ENCODE measurements at regions not wholly inside any gene's neighbourhood (a gene's known extent, or its start where the extent isn't known, plus 50 kb on each side); places are given as distances from the start of the nearest gene placed in this dataset.

DNA sequence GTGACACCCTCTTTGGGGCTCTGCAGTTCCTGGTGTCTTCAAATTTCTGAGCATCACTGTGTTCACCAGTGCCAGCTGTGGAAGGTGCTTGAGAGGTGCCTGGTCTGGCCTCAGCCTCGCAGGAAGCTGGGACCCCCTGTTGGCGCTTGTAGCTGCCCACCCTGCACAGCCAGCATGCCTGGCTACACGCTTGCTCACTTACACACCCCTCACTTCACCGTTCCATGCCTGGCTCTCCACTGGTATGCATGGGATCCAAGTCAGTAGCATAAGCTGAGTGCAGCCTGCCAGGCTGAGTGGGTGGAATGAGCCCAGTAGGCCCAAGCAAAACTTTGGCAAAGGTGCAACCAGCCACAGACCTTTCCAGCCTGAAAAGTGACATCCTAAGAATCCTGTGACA lies 801.4 kb upstream of the PTPRD start:
- Mint-ChIP-seq H3K27ac (no peak overlapping the region), H3K36me3 (ENCODE audit: insufficient read depth in 2 of 2) (no peaks in the 10 kb centered on the region), H3K9me3 (peaks cover 4% of the 10 kb centered on the region in 2 donors), H3K4me1 (ENCODE audit: low read depth) (no peaks in the 10 kb centered on the region), H3K27me3 (ENCODE audit: low read depth) (no peaks in the 10 kb centered on the region), H3K4me3 (no peak overlapping the region)
- no peak for DNase-seq
- ATAC-seq (replicated peaks in 1 of 2): no peak

DNA sequence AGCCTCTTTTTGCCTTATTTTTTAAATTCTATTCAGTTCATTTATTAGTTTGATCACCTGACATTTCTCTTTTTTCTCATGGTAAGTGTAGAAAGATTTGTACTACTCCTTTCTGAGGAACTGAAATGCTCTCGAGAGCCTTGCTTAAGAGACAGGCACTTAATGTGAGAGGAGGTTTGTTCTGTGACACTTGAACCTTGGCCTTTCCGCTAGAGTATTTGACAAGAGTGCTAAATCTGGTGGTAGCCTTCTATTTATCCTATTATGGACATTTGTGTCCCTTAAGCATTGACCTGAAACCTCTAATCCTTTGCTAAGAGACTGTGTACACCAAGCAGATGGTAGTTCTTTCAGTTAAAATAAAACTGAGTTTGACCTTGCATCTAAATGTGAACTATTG lies 805.0 kb upstream of the PTPRD start:
- ATAC-seq (replicated peaks in 1 of 2): no peak
- Mint-ChIP-seq H3K27ac (no peak overlapping the region), H3K27me3 (ENCODE audit: low read depth) (no peaks in the 10 kb centered on the region), H3K4me1 (ENCODE audit: low read depth) (no peaks in the 10 kb centered on the region), H3K36me3 (ENCODE audit: insufficient read depth in 2 of 2) (no peaks in the 10 kb centered on the region), H3K4me3 (no peak overlapping the region), H3K9me3 (peaks cover 6% of the 10 kb centered on the region in 2 donors)
- DNase-seq: no peak

- Mint-ChIP-seq H3K27me3 (ENCODE audit: low read depth) (no peaks in the 10 kb centered on the region), H3K27ac (no peak overlapping the region), H3K4me3 (no peak overlapping the region), H3K36me3 (ENCODE audit: insufficient read depth in 2 of 2) (no peaks in the 10 kb centered on the region), H3K9me3 (peaks cover 8 to 15% of the 10 kb centered on the region in 2 donors), H3K4me1 (ENCODE audit: low read depth) (no peaks in the 10 kb centered on the region)
- DNase-seq (no peak), ATAC-seq (replicated peaks in 1 of 2) (no peak)
Measured at GRCh38 chr9:11431490-11431889, 818.7 kb upstream of the PTPRD start.

DNA sequence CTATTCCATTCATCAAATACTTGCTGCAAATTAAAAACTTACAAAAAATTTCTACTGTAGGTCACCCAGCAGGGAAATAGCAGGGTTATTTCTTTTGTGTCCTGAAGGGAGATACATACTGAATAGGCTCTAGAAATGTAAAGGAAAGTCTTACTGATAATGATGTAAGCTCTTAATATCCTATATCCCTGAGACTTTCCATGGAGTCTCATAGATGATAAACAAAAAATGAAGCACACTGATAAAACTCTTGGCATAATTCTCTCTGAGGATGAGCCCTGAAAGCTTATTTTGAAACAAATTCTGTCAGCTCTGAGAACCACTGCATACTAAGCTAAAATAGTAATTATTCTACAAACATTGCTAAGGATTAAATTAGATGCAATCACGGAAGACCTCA lies 819.6 kb upstream of the PTPRD start:
- no peak for DNase-seq
- Mint-ChIP-seq H3K4me3 (no peak overlapping the region), H3K27ac (no peak overlapping the region), H3K27me3 (ENCODE audit: low read depth) (no peaks in the 10 kb centered on the region), H3K36me3 (ENCODE audit: insufficient read depth in 2 of 2) (no peaks in the 10 kb centered on the region), H3K4me1 (ENCODE audit: low read depth) (no peaks in the 10 kb centered on the region), H3K9me3 (peaks cover 7 to 14% of the 10 kb centered on the region in 2 donors)
- no peak for ATAC-seq (replicated peaks in 1 of 2)

- H3K9me3 Mint-ChIP-seq: peaks cover 15 to 21% of the 10 kb centered on the region in 2 donors
- peaks cover 2% of the 10 kb centered on the region in 2 donors for H3K36me3 Mint-ChIP-seq (ENCODE audit: insufficient read depth in 2 of 2)
- no peak overlapping the region for H3K4me3 Mint-ChIP-seq
- no peaks in the 10 kb centered on the region for H3K27me3 Mint-ChIP-seq (ENCODE audit: low read depth)
- no peaks in the 10 kb centered on the region for H3K4me1 Mint-ChIP-seq (ENCODE audit: low read depth)
- DNase-seq: no peak
- ATAC-seq (replicated peaks in 1 of 2): no peak
- no peak overlapping the region for H3K27ac Mint-ChIP-seq
Measured at GRCh38 chr9:11443631-11444030, 830.8 kb upstream of the PTPRD start.

DNA sequence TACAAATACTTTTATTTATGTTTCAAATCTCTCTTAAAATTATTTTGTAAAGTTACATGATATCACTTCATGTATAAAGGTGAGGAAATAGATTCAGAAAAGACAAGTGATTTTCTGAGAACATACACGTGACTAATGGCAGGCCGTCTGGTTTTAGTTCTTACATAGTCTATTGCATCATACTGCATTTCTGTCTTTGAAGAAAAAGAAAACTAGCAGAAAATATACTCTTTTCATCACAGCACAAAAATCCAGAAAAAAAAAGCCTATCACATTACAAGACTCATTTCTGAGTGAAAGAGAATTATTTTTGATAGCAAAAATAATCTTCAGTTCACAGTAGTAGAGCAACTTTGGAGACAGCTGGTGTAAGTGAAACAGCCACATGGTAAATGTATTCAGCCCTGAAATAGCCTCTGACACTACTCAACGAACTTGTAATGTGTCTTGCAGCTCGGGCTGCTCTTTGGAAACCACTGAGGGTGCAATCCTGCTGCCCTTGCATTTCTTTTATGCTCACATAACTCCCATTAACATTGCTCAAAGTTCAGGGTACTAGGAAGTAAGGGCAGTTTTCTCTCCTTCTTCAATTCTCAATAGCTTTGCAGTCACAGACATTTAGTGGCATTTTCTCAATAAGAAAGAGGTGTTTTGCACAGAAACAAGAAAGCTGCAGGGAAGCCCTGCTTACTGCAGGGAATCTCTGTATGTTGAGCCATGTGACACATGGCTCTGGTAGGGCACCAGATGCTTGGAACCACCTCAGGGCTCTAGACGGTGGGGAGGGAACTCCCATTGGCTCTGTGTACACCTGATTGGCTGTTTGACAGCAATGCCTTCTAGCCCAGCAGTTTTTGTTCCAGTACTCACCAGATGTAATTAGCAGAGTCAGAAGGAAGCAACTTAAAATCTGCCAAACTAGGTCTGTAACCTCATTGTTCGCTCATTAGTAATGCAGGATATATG lies 845.3 kb upstream of the PTPRD start:
- Mint-ChIP-seq H3K4me1 (ENCODE audit: low read depth) (no peaks in the 10 kb centered on the region), H3K27me3 (ENCODE audit: low read depth) (no peaks in the 10 kb centered on the region), H3K4me3 (no peak overlapping the region), H3K36me3 (ENCODE audit: insufficient read depth in 2 of 2) (no peaks in the 10 kb centered on the region), H3K9me3 (peaks cover 0 to 2% of the 10 kb centered on the region in 2 donors), H3K27ac (no peak overlapping the region)
- DNase-seq: no peak
- no peak for ATAC-seq (replicated peaks in 1 of 2)

DNA sequence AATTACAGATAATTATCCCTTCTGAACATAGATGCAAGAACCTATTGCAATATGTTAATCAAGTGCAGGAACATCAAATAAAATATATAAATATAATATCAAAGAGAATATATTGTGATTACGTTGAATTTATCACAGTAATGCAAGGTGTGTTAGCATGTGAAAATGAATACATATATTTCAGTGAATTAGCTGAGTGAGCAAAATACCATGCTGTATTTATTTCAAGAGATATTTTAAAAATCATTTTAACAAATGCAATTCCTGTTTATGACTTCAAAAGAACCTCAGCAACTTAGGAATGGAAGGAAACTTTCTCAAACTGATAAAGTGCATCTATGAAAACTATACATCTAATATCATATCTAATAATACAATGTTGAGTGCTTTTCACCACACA lies 856.9 kb upstream of the PTPRD start:
- Mint-ChIP-seq H3K4me3 (no peak overlapping the region), H3K4me1 (ENCODE audit: low read depth) (no peaks in the 10 kb centered on the region), H3K9me3 (peaks cover 2 to 5% of the 10 kb centered on the region in 2 donors), H3K27ac (no peak overlapping the region), H3K27me3 (ENCODE audit: low read depth) (no peaks in the 10 kb centered on the region), H3K36me3 (ENCODE audit: insufficient read depth in 2 of 2) (no peaks in the 10 kb centered on the region)
- no peak for ATAC-seq (replicated peaks in 1 of 2)
- DNase-seq: no peak

DNA sequence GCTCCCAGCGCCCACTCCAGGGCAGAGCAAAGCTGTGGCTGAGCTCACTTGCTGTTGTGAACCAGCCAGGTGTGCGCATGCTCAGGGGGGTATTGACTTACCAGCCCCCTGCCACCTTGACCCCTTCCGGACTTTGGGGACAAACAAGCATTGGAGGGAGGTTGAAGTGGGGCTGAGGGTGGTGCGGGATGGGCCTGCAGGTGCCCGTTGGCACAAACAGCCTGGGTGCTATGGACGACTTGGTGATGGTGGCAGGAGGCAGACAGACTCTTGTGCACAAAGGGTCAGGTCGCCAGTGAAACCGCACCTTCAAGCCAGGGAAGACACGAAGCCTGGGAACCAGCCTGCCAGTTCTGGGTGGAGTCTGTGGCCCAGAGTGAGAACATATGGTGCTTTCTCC lies 858.5 kb upstream of the PTPRD start:
- H3K27ac Mint-ChIP-seq: no peak overlapping the region
- no peak overlapping the region for H3K4me3 Mint-ChIP-seq
- H3K4me1 Mint-ChIP-seq (ENCODE audit: low read depth): no peaks in the 10 kb centered on the region
- peaks cover 3 to 6% of the 10 kb centered on the region in 2 donors for H3K9me3 Mint-ChIP-seq
- no peaks in the 10 kb centered on the region for H3K27me3 Mint-ChIP-seq (ENCODE audit: low read depth)
- no peaks in the 10 kb centered on the region for H3K36me3 Mint-ChIP-seq (ENCODE audit: insufficient read depth in 2 of 2)
- no peak for ATAC-seq (replicated peaks in 1 of 2)
- DNase-seq: no peak

DNA sequence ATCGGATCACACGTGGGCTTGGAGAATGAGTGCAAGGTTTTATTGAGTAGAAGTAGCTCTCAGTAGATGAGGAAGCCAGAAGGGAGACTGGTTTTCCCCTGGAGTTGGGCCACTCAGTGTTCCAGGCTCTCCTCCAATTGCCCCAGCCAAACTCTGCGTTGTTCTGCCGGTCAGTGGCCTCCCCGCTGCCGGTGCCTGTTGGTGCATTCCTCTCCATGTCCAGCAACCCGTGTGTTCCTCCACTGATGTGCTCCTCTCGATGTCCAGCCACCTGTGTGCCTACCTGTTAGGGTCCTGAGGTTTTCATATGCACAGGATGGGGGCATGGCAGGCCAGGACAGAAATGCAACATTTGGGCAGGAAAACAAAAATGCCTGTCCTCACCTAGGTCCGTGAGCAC lies 888.0 kb upstream of the PTPRD start:
- Mint-ChIP-seq H3K4me3 (no peak overlapping the region), H3K27me3 (ENCODE audit: low read depth) (no peaks in the 10 kb centered on the region), H3K27ac (no peak overlapping the region), H3K36me3 (ENCODE audit: insufficient read depth in 2 of 2) (peaks cover 2 to 4% of the 10 kb centered on the region in 2 donors), H3K9me3 (peaks cover 9 to 16% of the 10 kb centered on the region in 2 donors), H3K4me1 (ENCODE audit: low read depth) (no peaks in the 10 kb centered on the region)
- DNase-seq (no peak), ATAC-seq (replicated peaks in 1 of 2) (no peak)

GRCh38 chr9:11506980-11507379 lies 894.2 kb upstream of the PTPRD start:
- no peak overlapping the region for H3K4me3 Mint-ChIP-seq
- H3K4me1 Mint-ChIP-seq (ENCODE audit: low read depth): no peaks in the 10 kb centered on the region
- DNase-seq (no peak), ATAC-seq (replicated peaks in 1 of 2) (no peak)
- no peak overlapping the region for H3K27ac Mint-ChIP-seq
- H3K36me3 Mint-ChIP-seq (ENCODE audit: insufficient read depth in 2 of 2): no peaks in the 10 kb centered on the region
- peaks cover 11 to 19% of the 10 kb centered on the region in 2 donors for H3K9me3 Mint-ChIP-seq
- H3K27me3 Mint-ChIP-seq (ENCODE audit: low read depth): no peaks in the 10 kb centered on the region

DNA sequence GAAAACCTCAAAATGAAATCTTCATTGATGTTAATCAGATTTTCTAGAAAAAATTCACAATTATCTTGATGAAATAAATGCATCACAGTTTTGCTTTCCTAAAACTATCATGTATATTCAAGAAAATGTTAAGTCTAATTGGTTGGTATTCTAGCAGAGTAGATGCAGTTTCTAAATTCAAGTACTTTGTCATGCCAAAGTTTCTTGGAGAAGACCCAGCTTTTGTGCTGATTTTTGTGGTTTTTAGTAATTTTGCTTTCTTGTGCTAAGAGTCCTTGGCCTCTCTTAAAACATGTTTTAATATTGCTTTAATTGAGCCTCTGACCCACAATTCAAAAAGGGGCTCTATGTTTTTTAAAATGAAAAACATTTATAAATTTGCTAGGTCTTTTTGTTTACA lies 924.8 kb upstream of the PTPRD start:
- no peak for DNase-seq
- no peak overlapping the region for H3K27ac Mint-ChIP-seq
- no peaks in the 10 kb centered on the region for H3K4me1 Mint-ChIP-seq (ENCODE audit: low read depth)
- ATAC-seq (replicated peaks in 1 of 2): no peak
- no peaks in the 10 kb centered on the region for H3K27me3 Mint-ChIP-seq (ENCODE audit: low read depth)
- no peak overlapping the region for H3K4me3 Mint-ChIP-seq
- peaks cover 2 to 5% of the 10 kb centered on the region in 2 donors for H3K9me3 Mint-ChIP-seq
- H3K36me3 Mint-ChIP-seq (ENCODE audit: insufficient read depth in 2 of 2): no peaks in the 10 kb centered on the region

DNA sequence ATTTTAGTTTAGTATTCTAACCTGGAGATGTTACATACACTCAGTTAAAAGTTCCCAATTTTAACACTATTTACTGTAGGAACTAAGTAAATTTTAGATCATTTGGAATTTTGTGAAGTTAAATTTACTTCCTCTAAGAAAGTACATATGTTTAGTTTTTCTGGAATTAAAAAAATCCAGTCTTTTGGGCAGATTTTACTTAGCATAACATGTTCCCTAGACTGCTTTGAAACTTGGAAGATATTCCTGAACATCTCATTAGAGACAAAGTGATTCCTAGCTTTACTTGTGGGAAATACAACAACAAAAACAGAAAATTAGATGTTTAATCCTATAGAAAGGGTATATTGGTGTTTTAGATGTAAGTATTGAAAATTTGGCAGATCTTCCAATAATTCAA lies 930.0 kb upstream of the PTPRD start:
- H3K27me3 Mint-ChIP-seq (ENCODE audit: low read depth): no peaks in the 10 kb centered on the region
- no peak overlapping the region for H3K4me3 Mint-ChIP-seq
- no peaks in the 10 kb centered on the region for H3K4me1 Mint-ChIP-seq (ENCODE audit: low read depth)
- no peak for DNase-seq
- no peaks in the 10 kb centered on the region for H3K36me3 Mint-ChIP-seq (ENCODE audit: insufficient read depth in 2 of 2)
- H3K27ac Mint-ChIP-seq: no peak overlapping the region
- H3K9me3 Mint-ChIP-seq: peaks cover 3 to 4% of the 10 kb centered on the region in 2 donors
- ATAC-seq (replicated peaks in 1 of 2): no peak

DNA sequence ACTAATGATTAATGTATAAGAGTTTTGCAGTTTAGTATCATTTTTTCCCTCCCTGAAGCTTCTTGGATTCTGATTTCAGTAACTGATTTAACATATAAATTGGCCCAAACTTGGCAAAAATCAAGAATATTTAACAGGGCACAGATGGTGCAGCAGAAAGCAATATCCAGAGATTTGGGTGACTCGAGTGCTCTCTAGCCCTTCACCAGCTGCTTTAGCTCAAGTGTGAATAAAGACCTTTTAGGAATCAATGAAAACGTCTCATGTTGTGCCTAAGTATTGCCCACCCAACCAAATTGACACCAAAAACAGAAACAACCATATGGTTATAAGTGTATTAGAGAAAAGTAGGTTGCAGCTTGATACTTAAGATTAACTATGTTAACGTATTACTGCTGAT lies 933.4 kb upstream of the PTPRD start:
- Mint-ChIP-seq H3K36me3 (ENCODE audit: insufficient read depth in 2 of 2) (no peaks in the 10 kb centered on the region), H3K9me3 (peaks cover 4% of the 10 kb centered on the region in 2 donors), H3K27ac (no peak overlapping the region), H3K4me3 (no peak overlapping the region), H3K4me1 (ENCODE audit: low read depth) (no peaks in the 10 kb centered on the region), H3K27me3 (ENCODE audit: low read depth) (no peaks in the 10 kb centered on the region)
- DNase-seq: no peak
- no peak for ATAC-seq (replicated peaks in 1 of 2)

DNA sequence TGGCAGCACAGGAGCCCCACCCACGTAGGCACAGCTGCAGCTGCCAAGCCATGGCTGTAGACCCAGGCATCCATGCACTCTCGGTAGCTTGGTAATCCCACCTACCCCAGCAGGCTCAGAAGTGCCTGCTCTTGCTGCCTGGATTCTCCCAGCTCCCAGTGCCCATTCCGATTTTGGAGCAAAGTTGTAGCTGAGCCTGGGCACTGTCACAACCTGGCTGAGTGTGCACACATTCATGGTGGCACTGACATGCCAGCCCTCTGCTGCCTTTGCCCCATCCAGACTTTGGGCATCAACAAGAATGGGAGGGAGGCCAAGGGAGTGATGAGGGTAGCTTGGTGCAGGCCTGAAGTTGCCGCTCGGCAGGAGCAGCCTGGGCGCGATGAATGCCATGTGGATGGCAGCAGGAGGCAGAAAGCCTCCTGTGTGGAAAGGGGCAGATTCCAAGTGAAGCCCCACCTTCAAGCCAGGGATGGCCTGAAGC lies 936.6 kb upstream of the PTPRD start:
- no peak for ATAC-seq (replicated peaks in 1 of 2)
- Mint-ChIP-seq H3K4me1 (ENCODE audit: low read depth) (no peaks in the 10 kb centered on the region), H3K36me3 (ENCODE audit: insufficient read depth in 2 of 2) (peaks cover 0 to 2% of the 10 kb centered on the region in 2 donors), H3K9me3 (peaks cover 4 to 9% of the 10 kb centered on the region in 2 donors), H3K27me3 (ENCODE audit: low read depth) (no peaks in the 10 kb centered on the region), H3K27ac (no peak overlapping the region), H3K4me3 (no peak overlapping the region)
- DNase-seq: no peak

Measured in activated T-cell treated with anti-CD3 and anti-CD28 coated beads, Interleukin-2, amount 50 U/mL, for 72 hours (primary cell).